AG04449 (cell line): ENCODE measurements at regions not wholly inside any gene's neighbourhood (a gene's known extent, or its start where the extent isn't known, plus 50 kb on each side); places are given as distances from the start of the nearest gene placed in this dataset.

Source experiments
- CTCF ChIA-PET: fragments of 350-600 bp; formaldehyde crosslinking; extraction: SDS; loops from one replicate; lab custom pipeline; 2021; ENCODE audit warnings: antibody characterized with exemption; lab: Yijun Ruan, JAX
- POLR2A ChIA-PET: fragments of 400-600, 350-600 bp; formaldehyde crosslinking; extraction: SDS; loops from one replicate; lab custom pipeline; 2020; ENCODE audit warnings: antibody characterized with exemption, inconsistent platforms; lab: Yijun Ruan, JAX
- DNase-seq: peaks from one replicate; pipeline ENCODE4 v3.0.0-alpha.2; 2010; ENCODE audit warnings: low read depth, low spot score
- H3K4me3 ChIP-seq: 2 replicates; pipeline ENCODE4 v1.5.1; 2011; ENCODE audit warnings: low read depth, mild to moderate bottlenecking, control low read depth, low read length
- CTCF ChIP-seq: IDR thresholded peaks from one replicate; pipeline ENCODE4 v1.5.1; 2011; ENCODE audit warnings: mild to moderate bottlenecking, moderate library complexity, low read length, control low read depth, inconsistent platforms; ENCODE audit not compliant: insufficient read depth; ENCODE audit errors: missing control alignments

GRCh38 chr20:58153121-58153520, 75.3 kb downstream of the ANKRD60 start:
- POLR2A ChIA-PET, result no interaction called here
- no peak for DNase-seq
- CTCF ChIA-PET, result no interaction called here
- no peak for TF ChIP-seq CTCF
- H3K4me3 ChIP-seq, result no peak overlapping the region

GRCh38 chr20:58150772-58151171, 77.7 kb downstream of the ANKRD60 start:
- no peak for TF ChIP-seq CTCF
- no peak for DNase-seq
- ChIA-PET POLR2A (no interaction called here), CTCF (no interaction called here)
- no peak overlapping the region for H3K4me3 ChIP-seq

- DNase-seq, result no peak
Observed at GRCh38 chr20:58149437-58150091, 78.9 kb downstream of the ANKRD60 start.

GRCh38 chr20:58148891-58149290, 79.6 kb downstream of the ANKRD60 start:
- no peak overlapping the region for H3K4me3 ChIP-seq
- DNase-seq, result no peak
- CTCF ChIA-PET, result no interaction called here
- POLR2A ChIA-PET, result no interaction called here
- no peak for TF ChIP-seq CTCF

More at GRCh38 chr20:58149437-58150091, 78.9 kb downstream of the ANKRD60 start:
- ChIA-PET CTCF (no interaction called here), POLR2A (no interaction called here)
- H3K4me3 ChIP-seq, result no peak overlapping the region
- no peak for TF ChIP-seq CTCF

- no peak for TF ChIP-seq CTCF
- DNase-seq, result no peak
- ChIA-PET CTCF (no interaction called here), POLR2A (no interaction called here)
- H3K4me3 ChIP-seq, result no peak overlapping the region
Observed at GRCh38 chr20:58147628-58148370, 80.7 kb downstream of the ANKRD60 start.

- ChIA-PET CTCF (no interaction called here), POLR2A (no interaction called here)
- no peak for DNase-seq
- TF ChIP-seq CTCF, result no peak
- no peak overlapping the region for H3K4me3 ChIP-seq
Observed at GRCh38 chr20:58146746-58147140, 81.7 kb downstream of the ANKRD60 start.
